GM23338 (cell line): ENCODE measurements at regions not wholly inside any gene's neighbourhood (a gene's known extent, or its start where the extent isn't known, plus 50 kb on each side); places are given as distances from the start of the nearest gene placed in this dataset.

Experiments used
- ATAC-seq: fragments of 200-7000 bp; cut with Tn5 transposase; 3 replicates; pipeline ENCODE4 v1.9.1; 2020
- DNase-seq: peaks from one replicate; pipeline ENCODE4 v3.0.0-alpha.2; 2015; ENCODE audit warnings: low spot score
- H2AFZ ChIP-seq: fragments of 200-600 bp; sonication (generic); 2 replicates; pipeline ENCODE4 v1.8.0; 2016; ENCODE audit warnings: antibody characterized with exemption, mild to moderate bottlenecking, moderate library complexity
- H3F3A ChIP-seq: fragments of 200-600 bp; sonication (generic); replicated peaks from 2 replicates; pipeline ENCODE4 v1.8.0; 2017; ENCODE audit warnings: antibody characterized with exemption, mixed run types, low read depth
- H3K27ac ChIP-seq: fragments of 200-600 bp; sonication (generic); 2 replicates; pipeline ENCODE4 v1.6.1; 2016; ENCODE audit warnings: low read depth
- H3K27me3 ChIP-seq: fragments of 200-600 bp; sonication (generic); 2 replicates; pipeline ENCODE4 v1.8.0; 2016; ENCODE audit warnings: mild to moderate bottlenecking, mixed run types, moderate library complexity; ENCODE audit not compliant: insufficient read depth
- H3K36me3 ChIP-seq: fragments of 200-600 bp; sonication (generic); 2 replicates; pipeline ENCODE4 v1.8.0; 2016; ENCODE audit warnings: mild to moderate bottlenecking; ENCODE audit not compliant: insufficient read depth
- H3K4me1 ChIP-seq: fragments of 200-600 bp; sonication (generic); 2 replicates; pipeline ENCODE4 v1.8.0; 2016; ENCODE audit warnings: mild to moderate bottlenecking, moderate library complexity; ENCODE audit not compliant: insufficient read depth
- H3K4me2 ChIP-seq: fragments of 200-600 bp; sonication (generic); 2 replicates; pipeline ENCODE4 v1.7.1; 2017; ENCODE audit warnings: mixed run types
- H3K4me3 ChIP-seq: fragments of 200-600 bp; sonication (generic); 2 replicates; pipeline ENCODE4 v1.6.1; 2016; ENCODE audit warnings: mixed run types
- H3K79me2 ChIP-seq: fragments of 200-600 bp; sonication (generic); replicated peaks from 2 replicates; pipeline ENCODE4 v1.8.0; 2017; ENCODE audit warnings: mild to moderate bottlenecking; ENCODE audit not compliant: insufficient read depth
- H3K9me2 ChIP-seq: fragments of 200-600 bp; sonication (generic); 2 replicates; pipeline ENCODE4 v1.8.0; 2017; ENCODE audit not compliant: insufficient read depth
- H4K20me1 ChIP-seq: fragments of 200-600 bp; sonication (generic); replicated peaks from 2 replicates; pipeline ENCODE4 v1.8.0; 2017; ENCODE audit warnings: mild to moderate bottlenecking; ENCODE audit not compliant: insufficient read depth
- H3K27ac Mint-ChIP-seq: 2 replicates; pipeline ENCODE4 v1.8.0; 2020; ENCODE audit warnings: inconsistent platforms, mild to moderate bottlenecking, moderate library complexity, mixed read lengths
- H3K27me3 Mint-ChIP-seq: 3 replicates; pipeline ENCODE4 v1.8.0; 2022; ENCODE audit warnings: low read depth, mild to moderate bottlenecking, moderate library complexity, mixed read lengths, inconsistent platforms; ENCODE audit not compliant: insufficient read depth, poor library complexity
- H3K36me3 Mint-ChIP-seq: 3 replicates; pipeline ENCODE4 v1.8.0; 2021; ENCODE audit warnings: low read depth, mild to moderate bottlenecking, inconsistent platforms, moderate library complexity, mixed read lengths
- H3K4me1 Mint-ChIP-seq: 3 replicates; pipeline ENCODE4 v1.8.0; 2020; ENCODE audit warnings: mild to moderate bottlenecking, inconsistent platforms, mixed read lengths
- H3K4me3 Mint-ChIP-seq: 3 replicates; pipeline ENCODE4 v1.8.0; 2021; ENCODE audit warnings: moderate library complexity, mild to moderate bottlenecking, inconsistent platforms, mixed read lengths
- H3K9me3 Mint-ChIP-seq: 3 replicates; pipeline ENCODE4 v1.8.0; 2020; ENCODE audit warnings: moderate library complexity, mild to moderate bottlenecking, inconsistent platforms, mixed read lengths
- CTCF ChIP-seq, 2 experiments: fragments of 200-600 bp in 1 of 2; sonication (generic) in 1 of 2; conservative IDR thresholded peaks; 2 replicates each; pipeline versions ENCODE4 v1.5.1 to v1.6.1; 2016 to 2017; ENCODE audit warnings: antibody characterized with exemption in 2 of 2, low read depth in 2 of 2, mild to moderate bottlenecking in 2 of 2, moderate library complexity in 1 of 2
- EZH2 ChIP-seq: fragments of 200-600 bp; sonication (generic); IDR thresholded peaks from one replicate; pipeline ENCODE4 v1.8.0; 2017; ENCODE audit warnings: antibody characterized with exemption, mild to moderate bottlenecking, low read depth; ENCODE audit not compliant: unreplicated experiment
- EZH2phosphoT487 ChIP-seq: fragments of 200-600 bp; sonication (generic); IDR thresholded peaks from one replicate; pipeline ENCODE4 v1.8.1; 2018; ENCODE audit warnings: antibody characterized with exemption; ENCODE audit not compliant: unreplicated experiment
- ZNF114 ChIP-seq: fragments of 250-450 bp; sonication (Bioruptor Pico); IDR thresholded peaks from 2 replicates; pipeline ENCODE4 v1.5.0; 2020; ENCODE audit warnings: mild to moderate bottlenecking, moderate library complexity
- ZNF331 ChIP-seq: fragments of 250-450 bp; sonication (Bioruptor Pico); IDR thresholded peaks from 2 replicates; pipeline ENCODE4 v1.5.0; 2020; ENCODE audit warnings: low read depth, mild to moderate bottlenecking, moderate library complexity
- ZNF462 ChIP-seq: fragments of 250-450 bp; sonication (Bioruptor Pico); IDR thresholded peaks from 2 replicates; pipeline ENCODE4 v1.5.0; 2020; ENCODE audit warnings: mild to moderate bottlenecking, moderate library complexity

- Mint-ChIP-seq H3K4me3 (no peak overlapping the region), H3K27me3 (peaks cover 2% of the 10 kb centered on the region), H3K27ac (no peak overlapping the region), H3K9me3 (no peaks in the 10 kb centered on the region; the same call in 2 of the 3 replicates), H3K4me1 (no peaks in the 10 kb centered on the region), H3K36me3 (no peaks in the 10 kb centered on the region)
- no peaks in the 10 kb centered on the region for H4K20me1 ChIP-seq
- H3K9me2 ChIP-seq = no peaks in the 10 kb centered on the region
- TF ChIP-seq ZNF462 (CRISPR knock-in tag) (no peak), ZNF331 (CRISPR knock-in tag) (no peak), ZNF114 (CRISPR knock-in tag) (no peak), EZH2phosphoT487 (no peak), EZH2 (no peak)
- no peak overlapping the region for H3K27ac ChIP-seq
- H2AFZ ChIP-seq = no peak overlapping the region
- H3K4me2 ChIP-seq = no peak overlapping the region
- DNase-seq = no peak
- H3K36me3 ChIP-seq = no peaks in the 10 kb centered on the region
- no peaks in the 10 kb centered on the region for H3K4me1 ChIP-seq
- no peak for ATAC-seq
- H3F3A ChIP-seq = no peaks in the 10 kb centered on the region
- H3K4me3 ChIP-seq = no peak overlapping the region
- no peaks in the 10 kb centered on the region for H3K27me3 ChIP-seq
- H3K79me2 ChIP-seq = no peaks in the 10 kb centered on the region
These were observed 279.8 kb downstream of the VPS13C start for GRCh38 chr15:61780278-61780980.

GRCh38 chr15:61777689-61778088 lies 282.6 kb downstream of the VPS13C start:
- Histone ChIP-seq H3K79me2 (no peaks in the 10 kb centered on the region), H3K4me3 (no peak overlapping the region), H3F3A (no peaks in the 10 kb centered on the region), H3K4me1 (no peaks in the 10 kb centered on the region), H2AFZ (no peak overlapping the region), H3K9me2 (no peaks in the 10 kb centered on the region), H3K27ac (no peak overlapping the region), H4K20me1 (no peaks in the 10 kb centered on the region), H3K4me2 (no peak overlapping the region), H3K27me3 (no peaks in the 10 kb centered on the region), H3K36me3 (no peaks in the 10 kb centered on the region)
- no peaks in the 10 kb centered on the region for H3K36me3 Mint-ChIP-seq
- ATAC-seq (no peak), DNase-seq (no peak)
- H3K27me3 Mint-ChIP-seq = peaks cover 2% of the 10 kb centered on the region
- H3K4me1 Mint-ChIP-seq = no peaks in the 10 kb centered on the region
- H3K27ac Mint-ChIP-seq = no peak overlapping the region
- H3K9me3 Mint-ChIP-seq = no peaks in the 10 kb centered on the region; the same call in 2 of the 3 replicates
- H3K4me3 Mint-ChIP-seq = no peak overlapping the region
- TF ChIP-seq CTCF (conservative IDR thresholded peaks at IDR 0.05; ENCODE audit: low read depth in 2 of 2) = no peak
